ENCODE measurements at regions not wholly inside any gene's neighbourhood (a gene's known extent, or its start where the extent isn't known, plus 50 kb on each side); places are given as distances from the start of the nearest gene placed in this dataset.

DNA sequence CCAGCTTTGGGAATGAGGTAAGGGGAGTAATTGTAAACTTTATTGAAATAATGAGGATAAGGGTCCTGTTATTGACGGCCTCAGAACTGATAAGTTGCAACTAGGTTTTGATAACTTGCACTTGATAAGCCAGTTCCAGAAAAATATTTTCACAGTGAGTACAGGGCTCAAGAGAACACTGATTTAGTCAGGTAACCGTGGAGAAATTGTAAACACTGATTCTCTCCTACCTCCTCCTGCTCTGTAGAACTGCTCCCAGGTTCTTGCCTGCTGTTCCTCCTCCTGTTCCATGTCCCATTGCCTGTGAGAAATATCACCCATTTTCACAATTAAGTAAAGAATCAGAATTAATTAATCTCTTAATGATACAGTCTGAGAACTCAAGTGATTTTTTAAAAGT is 55.0 kb upstream of the CXXC4 start:
- no peak for TF ChIP-seq YY1 (IDR thresholded peaks at IDR 0.05; ENCODE audit: low read depth)
- TF ChIP-seq, protein P1, sequence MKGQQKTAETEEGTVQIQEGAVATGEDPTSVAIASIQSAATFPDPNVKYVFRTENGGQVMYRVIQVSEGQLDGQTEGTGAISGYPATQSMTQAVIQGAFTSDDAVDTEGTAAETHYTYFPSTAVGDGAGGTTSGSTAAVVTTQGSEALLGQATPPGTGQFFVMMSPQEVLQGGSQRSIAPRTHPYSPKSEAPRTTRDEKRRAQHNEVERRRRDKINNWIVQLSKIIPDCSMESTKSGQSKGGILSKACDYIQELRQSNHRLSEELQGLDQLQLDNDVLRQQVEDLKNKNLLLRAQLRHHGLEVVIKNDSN (IDR thresholded peaks at IDR 0.05) = no peak
- TF ChIP-seq MAX (IDR thresholded peaks at IDR 0.05) = no peak
- no peak for TF ChIP-seq EGR1 (IDR thresholded peaks at IDR 0.05)

DNA sequence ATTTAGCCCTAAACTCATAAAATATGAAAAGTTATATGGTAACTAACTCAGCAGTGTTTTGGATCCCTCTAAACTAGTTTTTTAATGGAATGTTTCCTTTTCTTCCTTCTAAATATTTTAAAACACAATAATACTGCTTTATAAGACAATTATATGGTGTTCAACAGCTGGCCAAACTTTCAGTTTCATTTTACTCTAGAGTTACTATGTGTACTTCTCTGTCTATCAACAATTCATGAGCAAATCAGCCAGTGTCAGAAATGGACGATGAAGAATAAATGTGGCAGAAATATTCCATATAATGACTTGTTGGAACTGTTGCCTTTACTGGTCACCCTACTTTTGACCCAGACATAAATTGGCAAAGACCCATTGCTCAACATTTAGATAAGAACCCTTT is 64.8 kb upstream of the CXXC4 start:
- TF ChIP-seq CEBPB (IDR thresholded peaks at IDR 0.05) (no peak), FOXM1 (IDR thresholded peaks at IDR 0.05; ENCODE audit: borderline replicate concordance, low read depth) (no peak), ZBTB7A (IDR thresholded peaks at IDR 0.05; ENCODE audit: low read depth) (no peak), RAD21 (IDR thresholded peaks at IDR 0.05; ENCODE audit: low read depth) (no peak), YY1 (IDR thresholded peaks at IDR 0.05; ENCODE audit: low read depth) (no peak), EP300 (IDR thresholded peaks at IDR 0.05; ENCODE audit: borderline replicate concordance) (no peak), NFIC (IDR thresholded peaks at IDR 0.05) (no peak), MAX (IDR thresholded peaks at IDR 0.05) (no peak), TAF1 (IDR thresholded peaks at IDR 0.05; ENCODE audit: low read depth) (no peak), CREB1 (IDR thresholded peaks at IDR 0.05; ENCODE audit: low read depth) (no peak), TEAD4 (IDR thresholded peaks at IDR 0.05) (no peak)
- TF ChIP-seq, protein P1 (IDR thresholded peaks at IDR 0.05) = no peak

DNA sequence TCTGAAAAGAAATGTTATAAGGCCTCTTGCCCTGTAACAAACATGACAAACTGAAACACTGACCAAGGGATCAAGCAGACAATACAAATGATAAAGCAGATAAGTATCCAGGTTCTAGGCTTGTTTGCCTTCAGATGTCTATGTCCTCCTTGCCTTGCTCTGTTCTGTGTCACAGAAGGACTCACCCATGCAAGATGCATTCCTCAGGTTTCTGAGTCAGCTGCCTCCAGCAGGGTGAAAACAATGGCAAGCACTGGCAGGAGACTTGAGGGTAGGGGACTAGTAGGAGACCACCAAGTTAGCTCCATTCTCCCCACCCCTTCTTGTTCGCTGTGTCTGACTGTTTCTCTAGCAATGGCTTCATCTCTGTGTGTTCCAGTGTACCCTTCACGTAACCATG is 76.6 kb upstream of the CXXC4 start:
- TF ChIP-seq FOXM1 (IDR thresholded peaks at IDR 0.05; ENCODE audit: borderline replicate concordance, low read depth) (no peak), ZBTB7A (IDR thresholded peaks at IDR 0.05; ENCODE audit: low read depth) (no peak), EGR1 (IDR thresholded peaks at IDR 0.05) (no peak), CREB1 (IDR thresholded peaks at IDR 0.05; ENCODE audit: low read depth) (no peak), RAD21 (IDR thresholded peaks at IDR 0.05; ENCODE audit: low read depth) (no peak), YY1 (IDR thresholded peaks at IDR 0.05; ENCODE audit: low read depth) (no peak), MAX (IDR thresholded peaks at IDR 0.05) (no peak), NFIC (IDR thresholded peaks at IDR 0.05) (no peak), TEAD4 (IDR thresholded peaks at IDR 0.05) (no peak), EP300 (IDR thresholded peaks at IDR 0.05; ENCODE audit: borderline replicate concordance) (no peak), TAF1 (IDR thresholded peaks at IDR 0.05; ENCODE audit: low read depth) (no peak), TCF12 (IDR thresholded peaks at IDR 0.05; ENCODE audit: low read depth) (no peak), CEBPB (IDR thresholded peaks at IDR 0.05) (no peak)
- TF ChIP-seq, protein P2, sequence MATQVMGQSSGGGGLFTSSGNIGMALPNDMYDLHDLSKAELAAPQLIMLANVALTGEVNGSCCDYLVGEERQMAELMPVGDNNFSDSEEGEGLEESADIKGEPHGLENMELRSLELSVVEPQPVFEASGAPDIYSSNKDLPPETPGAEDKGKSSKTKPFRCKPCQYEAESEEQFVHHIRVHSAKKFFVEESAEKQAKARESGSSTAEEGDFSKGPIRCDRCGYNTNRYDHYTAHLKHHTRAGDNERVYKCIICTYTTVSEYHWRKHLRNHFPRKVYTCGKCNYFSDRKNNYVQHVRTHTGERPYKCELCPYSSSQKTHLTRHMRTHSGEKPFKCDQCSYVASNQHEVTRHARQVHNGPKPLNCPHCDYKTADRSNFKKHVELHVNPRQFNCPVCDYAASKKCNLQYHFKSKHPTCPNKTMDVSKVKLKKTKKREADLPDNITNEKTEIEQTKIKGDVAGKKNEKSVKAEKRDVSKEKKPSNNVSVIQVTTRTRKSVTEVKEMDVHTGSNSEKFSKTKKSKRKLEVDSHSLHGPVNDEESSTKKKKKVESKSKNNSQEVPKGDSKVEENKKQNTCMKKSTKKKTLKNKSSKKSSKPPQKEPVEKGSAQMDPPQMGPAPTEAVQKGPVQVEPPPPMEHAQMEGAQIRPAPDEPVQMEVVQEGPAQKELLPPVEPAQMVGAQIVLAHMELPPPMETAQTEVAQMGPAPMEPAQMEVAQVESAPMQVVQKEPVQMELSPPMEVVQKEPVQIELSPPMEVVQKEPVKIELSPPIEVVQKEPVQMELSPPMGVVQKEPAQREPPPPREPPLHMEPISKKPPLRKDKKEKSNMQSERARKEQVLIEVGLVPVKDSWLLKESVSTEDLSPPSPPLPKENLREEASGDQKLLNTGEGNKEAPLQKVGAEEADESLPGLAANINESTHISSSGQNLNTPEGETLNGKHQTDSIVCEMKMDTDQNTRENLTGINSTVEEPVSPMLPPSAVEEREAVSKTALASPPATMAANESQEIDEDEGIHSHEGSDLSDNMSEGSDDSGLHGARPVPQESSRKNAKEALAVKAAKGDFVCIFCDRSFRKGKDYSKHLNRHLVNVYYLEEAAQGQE (IDR thresholded peaks at IDR 0.05; ENCODE audit: low read depth) = no peak
- TF ChIP-seq, protein P1 (IDR thresholded peaks at IDR 0.05) = no peak

DNA sequence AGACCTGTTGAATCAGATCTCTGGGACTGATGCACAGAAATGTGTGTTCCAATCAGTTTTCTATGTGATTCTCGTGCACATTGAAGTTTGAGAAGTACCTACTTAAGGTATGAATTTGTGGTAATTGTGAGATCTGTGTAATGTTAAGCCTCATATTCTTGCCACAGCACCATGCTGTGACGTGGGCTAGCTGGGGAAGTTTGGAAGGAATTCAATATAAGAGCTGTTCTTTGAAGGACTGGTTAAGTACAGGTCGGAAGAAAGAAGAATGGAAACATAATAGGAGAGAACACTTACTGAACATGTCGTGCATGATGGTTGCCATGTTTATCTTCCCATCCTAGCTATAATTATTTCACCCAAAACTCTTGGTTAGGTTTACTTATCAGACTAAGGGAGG is 79.7 kb upstream of the CXXC4 start:
- TF ChIP-seq ZBTB7A (IDR thresholded peaks at IDR 0.05; ENCODE audit: low read depth) = no peak
- no peak for TF ChIP-seq CEBPB (IDR thresholded peaks at IDR 0.05)

GRCh38 chr4:104575278-104575677 is 80.6 kb upstream of the CXXC4 start:
- no peak for TF ChIP-seq FOXM1 (IDR thresholded peaks at IDR 0.05; ENCODE audit: borderline replicate concordance, low read depth)
- TF ChIP-seq TCF12 (IDR thresholded peaks at IDR 0.05; ENCODE audit: low read depth) = no peak
- no peak for TF ChIP-seq CREB1 (IDR thresholded peaks at IDR 0.05; ENCODE audit: low read depth)
- TF ChIP-seq RAD21 (IDR thresholded peaks at IDR 0.05; ENCODE audit: low read depth) = no peak
- TF ChIP-seq ZBTB7A (IDR thresholded peaks at IDR 0.05; ENCODE audit: low read depth) = no peak

- TF ChIP-seq, protein P2 (IDR thresholded peaks at IDR 0.05; ENCODE audit: low read depth) = no peak
- TF ChIP-seq TAF1 (IDR thresholded peaks at IDR 0.05; ENCODE audit: low read depth) = no peak
- TF ChIP-seq TEAD4 (IDR thresholded peaks at IDR 0.05) = no peak
- TF ChIP-seq EGR1 (IDR thresholded peaks at IDR 0.05) = no peak
- TF ChIP-seq EP300 (IDR thresholded peaks at IDR 0.05; ENCODE audit: borderline replicate concordance) = no peak
- TF ChIP-seq YY1 (IDR thresholded peaks at IDR 0.05; ENCODE audit: low read depth) = no peak
- TF ChIP-seq CEBPB (IDR thresholded peaks at IDR 0.05) = no peak
- no peak for TF ChIP-seq TCF12 (IDR thresholded peaks at IDR 0.05; ENCODE audit: low read depth)
- TF ChIP-seq, protein P1 (IDR thresholded peaks at IDR 0.05) = no peak
- TF ChIP-seq RAD21 (IDR thresholded peaks at IDR 0.05; ENCODE audit: low read depth) = no peak
- no peak for TF ChIP-seq MAX (IDR thresholded peaks at IDR 0.05)
- no peak for TF ChIP-seq CREB1 (IDR thresholded peaks at IDR 0.05; ENCODE audit: low read depth)
- no peak for TF ChIP-seq FOXM1 (IDR thresholded peaks at IDR 0.05; ENCODE audit: borderline replicate concordance, low read depth)
- TF ChIP-seq ZBTB7A (IDR thresholded peaks at IDR 0.05; ENCODE audit: low read depth) = no peak
- no peak for TF ChIP-seq NFIC (IDR thresholded peaks at IDR 0.05)
These were observed 82.7 kb upstream of the CXXC4 start for GRCh38 chr4:104577405-104577804.

All from Ishikawa (cell line).